Activated T-cell treated with anti-CD3 and anti-CD28 coated beads, Interleukin-2, amount 50 U/mL, for 48 hours (primary cell): ENCODE measurements at regions not wholly inside any gene's neighbourhood (a gene's known extent, or its start where the extent isn't known, plus 50 kb on each side); places are given as distances from the start of the nearest gene placed in this dataset.
"Not testable (repeated sequence)": the region's sequence is repeated elsewhere in the genome, so short reads cannot be mapped to it uniquely, and the experiment has no call there.

ENCODE experiments used
- DNase-seq, 2 experiments: peaks; one replicate each; pipeline ENCODE4 v3.0.0-alpha.2; 2020

GRCh38 chr1:193406901-193407300, 220.5 kb upstream of the B3GALT2 start:
- DNase-seq = no peak

- DNase-seq = no peak
Observed at GRCh38 chr1:193404236-193404635, 217.8 kb upstream of the B3GALT2 start.

GRCh38 chr1:193402977-193403376, 216.6 kb upstream of the B3GALT2 start:
- DNase-seq = no peak

- no peak for DNase-seq
Observed at GRCh38 chr1:193402037-193402436, 215.6 kb upstream of the B3GALT2 start.

- DNase-seq = no peak
Observed at GRCh38 chr1:193394336-193394735, 207.9 kb upstream of the B3GALT2 start.

GRCh38 chr1:193392686-193393085, 206.3 kb upstream of the B3GALT2 start:
- DNase-seq = no peak

- no peak for DNase-seq
Observed at GRCh38 chr1:193388683-193389082, 202.3 kb upstream of the B3GALT2 start.

- DNase-seq = no peak
Observed at GRCh38 chr1:193388165-193388564, 201.8 kb upstream of the B3GALT2 start.

- no peak for DNase-seq
Observed at GRCh38 chr1:193387406-193387805, 201.0 kb upstream of the B3GALT2 start.

GRCh38 chr1:193378451-193378850, 192.0 kb upstream of the B3GALT2 start:
- not testable (repeated sequence) for DNase-seq

- DNase-seq = no peak
Observed at GRCh38 chr1:193377472-193377871, 191.1 kb upstream of the B3GALT2 start.

GRCh38 chr1:193372553-193372952, 186.1 kb upstream of the B3GALT2 start:
- DNase-seq = no peak

GRCh38 chr1:193368302-193368701, 181.9 kb upstream of the B3GALT2 start:
- DNase-seq = no peak

GRCh38 chr1:193367863-193368262, 181.4 kb upstream of the B3GALT2 start:
- DNase-seq = no peak

GRCh38 chr1:193366764-193367507, 180.5 kb upstream of the B3GALT2 start:
- no peak for DNase-seq

- DNase-seq = no peak
Observed at GRCh38 chr1:193365966-193366365, 179.6 kb upstream of the B3GALT2 start.

GRCh38 chr1:193359631-193360030, 173.2 kb upstream of the B3GALT2 start:
- DNase-seq = no peak

GRCh38 chr1:193358419-193358818, 172.0 kb upstream of the B3GALT2 start:
- DNase-seq = no peak

GRCh38 chr1:193356249-193356648, 169.8 kb upstream of the B3GALT2 start:
- no peak for DNase-seq

GRCh38 chr1:193355626-193356025, 169.2 kb upstream of the B3GALT2 start:
- DNase-seq = no peak

- no peak for DNase-seq
Observed at GRCh38 chr1:193355178-193355577, 168.8 kb upstream of the B3GALT2 start.

- DNase-seq = no peak
Observed at GRCh38 chr1:193348769-193349535, 162.5 kb upstream of the B3GALT2 start.

GRCh38 chr1:193348091-193348768, 161.8 kb upstream of the B3GALT2 start:
- no peak for DNase-seq

GRCh38 chr1:193346085-193346484, 159.7 kb upstream of the B3GALT2 start:
- no peak for DNase-seq
